ENCODE measurements at regions not wholly inside any gene's neighbourhood (a gene's known extent, or its start where the extent isn't known, plus 50 kb on each side); places are given as distances from the start of the nearest gene placed in this dataset.

DNA sequence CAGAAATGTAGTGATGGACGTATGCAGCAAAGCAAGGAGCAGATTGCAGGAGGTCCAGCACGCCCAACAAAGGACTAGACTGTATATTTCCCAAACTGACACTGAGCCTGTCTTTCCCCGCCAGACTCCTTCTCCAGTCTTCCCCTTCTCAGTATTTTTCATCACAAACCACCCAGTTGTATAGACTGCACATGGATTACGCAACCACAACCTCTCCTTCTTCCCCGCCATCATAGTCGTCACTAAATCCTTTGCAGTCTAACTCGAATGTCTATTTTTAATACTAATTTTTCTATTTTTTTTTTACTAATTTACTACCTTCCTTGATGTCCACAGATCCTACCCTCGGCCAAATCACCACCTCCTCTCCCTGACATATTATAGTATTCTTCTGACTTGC, 105.4 kb downstream of the MTNR1A start:
- TF ChIP-seq, protein P1, sequence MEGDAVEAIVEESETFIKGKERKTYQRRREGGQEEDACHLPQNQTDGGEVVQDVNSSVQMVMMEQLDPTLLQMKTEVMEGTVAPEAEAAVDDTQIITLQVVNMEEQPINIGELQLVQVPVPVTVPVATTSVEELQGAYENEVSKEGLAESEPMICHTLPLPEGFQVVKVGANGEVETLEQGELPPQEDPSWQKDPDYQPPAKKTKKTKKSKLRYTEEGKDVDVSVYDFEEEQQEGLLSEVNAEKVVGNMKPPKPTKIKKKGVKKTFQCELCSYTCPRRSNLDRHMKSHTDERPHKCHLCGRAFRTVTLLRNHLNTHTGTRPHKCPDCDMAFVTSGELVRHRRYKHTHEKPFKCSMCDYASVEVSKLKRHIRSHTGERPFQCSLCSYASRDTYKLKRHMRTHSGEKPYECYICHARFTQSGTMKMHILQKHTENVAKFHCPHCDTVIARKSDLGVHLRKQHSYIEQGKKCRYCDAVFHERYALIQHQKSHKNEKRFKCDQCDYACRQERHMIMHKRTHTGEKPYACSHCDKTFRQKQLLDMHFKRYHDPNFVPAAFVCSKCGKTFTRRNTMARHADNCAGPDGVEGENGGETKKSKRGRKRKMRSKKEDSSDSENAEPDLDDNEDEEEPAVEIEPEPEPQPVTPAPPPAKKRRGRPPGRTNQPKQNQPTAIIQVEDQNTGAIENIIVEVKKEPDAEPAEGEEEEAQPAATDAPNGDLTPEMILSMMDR (IDR thresholded peaks at IDR 0.05; ENCODE audit: insufficient read depth, low read depth, low read length, missing control alignments), result no peak
- DNase-seq (ENCODE audit: low read depth), result no peak
- H3K4me3 ChIP-seq (ENCODE audit: low read length), result no peak overlapping the region

DNA sequence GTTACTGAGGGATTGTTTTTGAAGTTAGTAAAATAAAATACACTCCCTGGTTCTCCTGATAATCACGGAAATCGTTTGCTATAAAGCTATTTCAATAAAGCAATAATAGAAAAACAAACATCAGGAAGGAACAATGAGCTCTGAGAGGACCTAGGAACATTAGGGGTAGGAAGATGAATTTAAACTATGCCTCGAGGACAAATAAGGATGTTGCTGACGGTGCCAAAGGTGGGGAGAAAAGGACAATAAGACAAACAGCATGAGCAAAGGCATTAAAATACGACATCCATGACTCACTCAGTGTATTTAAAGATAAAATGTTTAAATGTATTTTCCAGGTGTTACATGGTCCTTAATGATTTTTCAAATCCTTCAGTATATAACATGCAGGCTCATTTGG, 110.3 kb downstream of the MTNR1A start:
- no peak overlapping the region for H3K4me3 ChIP-seq (ENCODE audit: low read length)
- TF ChIP-seq, protein P1 (IDR thresholded peaks at IDR 0.05; ENCODE audit: insufficient read depth, low read depth, low read length, missing control alignments), result no peak
- no peak for DNase-seq (ENCODE audit: low read depth)

DNA sequence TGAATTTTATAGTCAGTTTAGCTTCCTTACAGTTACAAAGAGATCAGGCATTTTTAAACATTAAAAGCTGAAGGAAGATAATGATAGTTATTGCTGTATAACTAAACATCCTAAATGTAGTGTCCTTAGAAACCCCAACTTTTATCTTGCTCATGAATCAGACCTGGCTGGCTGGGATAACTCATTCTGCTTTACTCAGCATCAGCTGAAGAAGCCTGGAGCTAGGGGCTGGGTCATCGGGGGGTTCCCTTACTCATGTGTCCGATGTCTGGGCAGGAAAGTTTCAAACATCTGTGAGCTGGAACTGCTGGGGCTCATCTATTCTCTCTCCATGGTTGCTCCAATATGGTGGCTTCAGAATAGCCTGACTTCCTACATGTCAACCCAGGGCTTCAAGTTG, 113.9 kb downstream of the MTNR1A start:
- no peak for DNase-seq (ENCODE audit: low read depth)
- TF ChIP-seq, protein P1 (IDR thresholded peaks at IDR 0.05; ENCODE audit: insufficient read depth, low read depth, low read length, missing control alignments), result no peak
- no peak overlapping the region for H3K4me3 ChIP-seq (ENCODE audit: low read length)

DNA sequence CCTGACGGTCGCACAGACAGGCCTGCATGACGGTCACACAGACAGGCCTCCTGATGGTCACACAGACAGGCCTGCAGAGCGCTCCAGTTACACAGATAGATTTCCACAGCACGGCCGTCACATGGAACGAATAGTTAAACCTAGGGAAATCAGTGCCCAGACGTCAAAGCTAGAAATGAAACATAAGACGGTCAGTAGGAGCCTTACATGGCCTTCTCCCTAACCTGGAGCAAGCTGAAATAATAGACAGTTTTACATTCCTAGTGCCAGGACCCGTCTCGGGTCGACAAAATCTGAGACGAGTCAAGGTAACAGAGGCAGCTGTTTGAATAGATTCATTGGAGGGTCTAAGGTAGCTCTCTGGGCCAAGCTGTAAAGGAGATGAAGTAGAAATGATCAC, 126.9 kb downstream of the MTNR1A start:
- DNase-seq (ENCODE audit: low read depth), result no peak
- H3K4me3 ChIP-seq (ENCODE audit: low read length), result no peak overlapping the region
- TF ChIP-seq, protein P1 (IDR thresholded peaks at IDR 0.05; ENCODE audit: insufficient read depth, low read depth, low read length, missing control alignments), result no peak

DNA sequence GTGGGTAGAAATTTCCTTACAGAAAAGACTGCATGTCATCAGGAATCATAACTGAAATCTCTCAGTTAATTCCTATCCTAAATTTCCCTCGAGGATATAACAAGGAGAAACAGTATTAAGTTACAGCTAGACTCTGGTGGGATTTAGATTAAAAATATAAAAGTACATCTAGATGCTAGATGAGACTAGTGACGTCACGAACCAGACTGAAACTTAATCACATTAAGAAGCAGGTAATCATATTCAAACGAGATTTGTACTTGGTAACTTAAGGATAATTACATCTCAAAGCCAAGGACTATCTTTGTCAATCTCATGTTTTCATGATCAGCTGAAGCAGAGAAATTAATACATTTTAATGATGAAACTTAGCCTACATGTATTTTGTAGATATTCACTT, 130.6 kb downstream of the MTNR1A start:
- DNase-seq (ENCODE audit: low read depth), result no peak
- no peak overlapping the region for H3K4me3 ChIP-seq (ENCODE audit: low read length)
- TF ChIP-seq, protein P1 (IDR thresholded peaks at IDR 0.05; ENCODE audit: insufficient read depth, low read depth, low read length, missing control alignments), result no peak

DNA sequence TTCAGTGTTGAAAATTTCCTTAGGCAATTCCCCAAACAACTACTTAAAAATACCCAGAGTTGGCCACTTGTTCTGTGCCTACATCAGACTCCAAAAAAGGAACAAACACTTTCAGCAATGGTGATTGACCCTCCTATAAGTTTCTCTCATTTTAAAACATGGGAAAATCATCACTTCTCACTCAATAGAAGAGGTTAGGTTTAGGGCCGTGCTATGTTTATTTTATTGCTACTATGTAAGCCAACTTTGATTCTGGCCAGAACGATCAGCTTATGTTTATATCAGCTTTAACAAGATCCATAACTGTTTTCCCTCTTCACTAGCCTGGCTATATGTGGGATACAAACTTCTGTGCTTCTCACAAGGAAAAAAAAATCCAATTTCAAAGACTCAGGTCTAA, 133.1 kb downstream of the MTNR1A start:
- TF ChIP-seq, protein P1 (IDR thresholded peaks at IDR 0.05; ENCODE audit: insufficient read depth, low read depth, low read length, missing control alignments), result no peak
- DNase-seq (ENCODE audit: low read depth), result no peak
- H3K4me3 ChIP-seq (ENCODE audit: low read length), result no peak overlapping the region

DNA sequence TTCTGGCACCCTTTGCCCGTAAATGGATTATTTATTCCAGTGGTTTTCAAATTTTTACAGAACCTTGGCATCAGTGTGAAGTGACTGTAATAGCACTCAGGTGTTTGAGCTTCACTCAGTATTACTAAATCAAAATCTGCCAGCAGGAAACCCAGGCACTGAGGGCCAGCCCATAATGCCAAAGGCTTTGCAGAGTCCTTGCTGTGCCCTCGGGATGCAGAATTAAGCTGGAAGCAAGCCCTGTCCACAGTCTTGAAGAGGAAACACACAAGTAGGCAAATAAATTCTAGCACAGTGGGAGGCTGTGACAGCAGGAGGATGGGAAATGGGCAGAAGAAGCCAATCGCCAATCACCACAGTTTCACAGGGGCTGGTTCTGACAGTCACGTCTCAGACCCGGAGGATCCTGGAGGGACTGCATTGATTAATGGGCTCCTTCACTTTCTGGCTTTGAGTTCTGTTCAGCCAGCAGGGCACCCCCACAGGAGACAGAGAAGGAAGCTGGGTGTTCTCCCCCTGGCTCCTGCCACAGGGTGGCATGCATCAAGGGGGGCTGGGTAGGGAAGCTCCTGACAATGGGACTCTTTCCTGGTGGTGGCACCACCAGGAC, 138.8 kb downstream of the MTNR1A start:
- no peak for DNase-seq (ENCODE audit: low read depth)
- TF ChIP-seq, protein P1 (IDR thresholded peaks at IDR 0.05; ENCODE audit: insufficient read depth, low read depth, low read length, missing control alignments), result no peak
- no peak overlapping the region for H3K4me3 ChIP-seq (ENCODE audit: low read length)
